ENCODE measurements at regions not wholly inside any gene's neighbourhood (a gene's known extent, or its start where the extent isn't known, plus 50 kb on each side); places are given as distances from the start of the nearest gene placed in this dataset.

GRCh38 chr1:117747605-117748004, 141.8 kb downstream of the TENT5C start:
- TF ChIP-seq GLI2 (tag by site-specific recombination; IDR thresholded peaks at IDR 0.05; ENCODE audit: borderline replicate concordance, low read depth) (no peak), KLF16 (tag by site-specific recombination; IDR thresholded peaks at IDR 0.05) (no peak), SALL2 (tag by site-specific recombination; IDR thresholded peaks at IDR 0.05; ENCODE audit: borderline replicate concordance) (no peak), ZNF416 (tag by site-specific recombination; IDR thresholded peaks at IDR 0.05) (no peak), ZNF501 (tag by site-specific recombination; IDR thresholded peaks at IDR 0.05) (no peak), ZNF677 (tag by site-specific recombination; IDR thresholded peaks at IDR 0.05) (no peak), ZSCAN18 (tag by site-specific recombination; IDR thresholded peaks at IDR 0.05) (no peak), RBAK (tag by site-specific recombination; IDR thresholded peaks at IDR 0.05) (no peak), ZBTB17 (tag by site-specific recombination; IDR thresholded peaks at IDR 0.05) (no peak), ZNF274 (IDR thresholded peaks at IDR 0.05; ENCODE audit: low read length) (no peak), ZNF274 (tag by site-specific recombination; IDR thresholded peaks at IDR 0.05; ENCODE audit: borderline replicate concordance) (no peak), ZNF664 (tag by site-specific recombination; IDR thresholded peaks at IDR 0.05) (no peak), KLF1 (tag by site-specific recombination; IDR thresholded peaks at IDR 0.05) (no peak), SCRT1 (tag by site-specific recombination; IDR thresholded peaks at IDR 0.05; ENCODE audit: borderline replicate concordance) (no peak), IKZF3 (tag by site-specific recombination; IDR thresholded peaks at IDR 0.05) (no peak)
- TF ChIP-seq, protein P1, sequence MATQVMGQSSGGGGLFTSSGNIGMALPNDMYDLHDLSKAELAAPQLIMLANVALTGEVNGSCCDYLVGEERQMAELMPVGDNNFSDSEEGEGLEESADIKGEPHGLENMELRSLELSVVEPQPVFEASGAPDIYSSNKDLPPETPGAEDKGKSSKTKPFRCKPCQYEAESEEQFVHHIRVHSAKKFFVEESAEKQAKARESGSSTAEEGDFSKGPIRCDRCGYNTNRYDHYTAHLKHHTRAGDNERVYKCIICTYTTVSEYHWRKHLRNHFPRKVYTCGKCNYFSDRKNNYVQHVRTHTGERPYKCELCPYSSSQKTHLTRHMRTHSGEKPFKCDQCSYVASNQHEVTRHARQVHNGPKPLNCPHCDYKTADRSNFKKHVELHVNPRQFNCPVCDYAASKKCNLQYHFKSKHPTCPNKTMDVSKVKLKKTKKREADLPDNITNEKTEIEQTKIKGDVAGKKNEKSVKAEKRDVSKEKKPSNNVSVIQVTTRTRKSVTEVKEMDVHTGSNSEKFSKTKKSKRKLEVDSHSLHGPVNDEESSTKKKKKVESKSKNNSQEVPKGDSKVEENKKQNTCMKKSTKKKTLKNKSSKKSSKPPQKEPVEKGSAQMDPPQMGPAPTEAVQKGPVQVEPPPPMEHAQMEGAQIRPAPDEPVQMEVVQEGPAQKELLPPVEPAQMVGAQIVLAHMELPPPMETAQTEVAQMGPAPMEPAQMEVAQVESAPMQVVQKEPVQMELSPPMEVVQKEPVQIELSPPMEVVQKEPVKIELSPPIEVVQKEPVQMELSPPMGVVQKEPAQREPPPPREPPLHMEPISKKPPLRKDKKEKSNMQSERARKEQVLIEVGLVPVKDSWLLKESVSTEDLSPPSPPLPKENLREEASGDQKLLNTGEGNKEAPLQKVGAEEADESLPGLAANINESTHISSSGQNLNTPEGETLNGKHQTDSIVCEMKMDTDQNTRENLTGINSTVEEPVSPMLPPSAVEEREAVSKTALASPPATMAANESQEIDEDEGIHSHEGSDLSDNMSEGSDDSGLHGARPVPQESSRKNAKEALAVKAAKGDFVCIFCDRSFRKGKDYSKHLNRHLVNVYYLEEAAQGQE (tag by site-specific recombination; IDR thresholded peaks at IDR 0.05), result no peak
- TF ChIP-seq, protein P2, sequence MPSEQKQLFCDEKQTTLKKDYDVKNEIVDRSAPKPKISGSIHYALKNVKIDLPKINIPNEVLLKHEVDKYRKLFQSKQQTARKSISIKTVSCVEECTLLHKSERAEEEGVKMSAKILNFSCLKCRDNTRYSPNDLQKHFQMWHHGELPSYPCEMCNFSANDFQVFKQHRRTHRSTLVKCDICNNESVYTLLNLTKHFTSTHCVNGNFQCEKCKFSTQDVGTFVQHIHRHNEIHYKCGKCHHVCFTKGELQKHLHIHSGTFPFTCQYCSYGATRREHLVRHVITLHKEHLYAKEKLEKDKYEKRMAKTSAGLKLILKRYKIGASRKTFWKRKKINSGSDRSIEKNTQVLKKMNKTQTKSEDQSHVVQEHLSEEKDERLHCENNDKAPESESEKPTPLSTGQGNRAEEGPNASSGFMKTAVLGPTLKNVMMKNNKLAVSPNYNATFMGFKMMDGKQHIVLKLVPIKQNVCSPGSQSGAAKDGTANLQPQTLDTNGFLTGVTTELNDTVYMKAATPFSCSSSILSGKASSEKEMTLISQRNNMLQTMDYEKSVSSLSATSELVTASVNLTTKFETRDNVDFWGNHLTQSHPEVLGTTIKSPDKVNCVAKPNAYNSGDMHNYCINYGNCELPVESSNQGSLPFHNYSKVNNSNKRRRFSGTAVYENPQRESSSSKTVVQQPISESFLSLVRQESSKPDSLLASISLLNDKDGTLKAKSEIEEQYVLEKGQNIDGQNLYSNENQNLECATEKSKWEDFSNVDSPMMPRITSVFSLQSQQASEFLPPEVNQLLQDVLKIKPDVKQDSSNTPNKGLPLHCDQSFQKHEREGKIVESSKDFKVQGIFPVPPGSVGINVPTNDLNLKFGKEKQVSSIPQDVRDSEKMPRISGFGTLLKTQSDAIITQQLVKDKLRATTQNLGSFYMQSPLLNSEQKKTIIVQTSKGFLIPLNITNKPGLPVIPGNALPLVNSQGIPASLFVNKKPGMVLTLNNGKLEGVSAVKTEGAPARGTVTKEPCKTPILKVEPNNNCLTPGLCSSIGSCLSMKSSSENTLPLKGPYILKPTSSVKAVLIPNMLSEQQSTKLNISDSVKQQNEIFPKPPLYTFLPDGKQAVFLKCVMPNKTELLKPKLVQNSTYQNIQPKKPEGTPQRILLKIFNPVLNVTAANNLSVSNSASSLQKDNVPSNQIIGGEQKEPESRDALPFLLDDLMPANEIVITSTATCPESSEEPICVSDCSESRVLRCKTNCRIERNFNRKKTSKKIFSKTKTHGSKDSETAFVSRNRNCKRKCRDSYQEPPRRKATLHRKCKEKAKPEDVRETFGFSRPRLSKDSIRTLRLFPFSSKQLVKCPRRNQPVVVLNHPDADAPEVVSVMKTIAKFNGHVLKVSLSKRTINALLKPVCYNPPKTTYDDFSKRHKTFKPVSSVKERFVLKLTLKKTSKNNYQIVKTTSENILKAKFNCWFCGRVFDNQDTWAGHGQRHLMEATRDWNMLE (tag by site-specific recombination; conservative IDR thresholded peaks at IDR 0.05; ENCODE audit: low read depth), result no peak
- H3K4me3 ChIP-seq (ENCODE audit: low read depth, low read length), result no peak overlapping the region
- no peaks in the 10 kb centered on the region for H3K9me3 ChIP-seq (ENCODE audit: control insufficient read depth, insufficient read depth, low read depth, low read length)
- CTCF ChIA-PET, result interaction anchor here (0.6 to 0.7 kb wide), 2 partner anchors 36 to 212 kb away, joined by 3 to 4 read pairs; no protein-coding TSS in a partner anchor
- H3K36me3 ChIP-seq (ENCODE audit: control insufficient read depth in 2 of 2, insufficient read depth in 1 of 2, low read length in 2 of 2), result no peaks in the 10 kb centered on the region
- H3K27ac ChIP-seq (ENCODE audit: extremely low read depth, low read depth, low read length), result no peak overlapping the region
- H3K4me1 ChIP-seq (ENCODE audit: control insufficient read depth, insufficient read depth, low read length), result no peaks in the 10 kb centered on the region
- POLR2A ChIA-PET, result no interaction called here

Measured in HEK293 (cell line).